Body of pancreas (tissue), 4 donors: ENCODE measurements at regions not wholly inside any gene's neighbourhood (a gene's known extent, or its start where the extent isn't known, plus 50 kb on each side); places are given as distances from the start of the nearest gene placed in this dataset.
"Not testable (repeated sequence)": the region's sequence is repeated elsewhere in the genome, so short reads cannot be mapped to it uniquely, and the experiment has no call there.

Experiments used
- ATAC-seq: fragments of 150-250 bp; one replicate; pipeline ENCODE4 v1.9.1; 2016
- DNase-seq, 4 donors: peaks; one replicate each; pipeline ENCODE4 v3.0.0-alpha.2; 2019
- H3K27ac ChIP-seq, 4 donors: fragments of 200-600 bp; sonication (generic); 1 replicate in 3 of 4; 2 replicates in 1 of 4; pipeline versions ENCODE4 v1.5.1 to v1.6.1; 2016 to 2019; ENCODE audit warnings: mild to moderate bottlenecking in 1 of 4, mixed read lengths in 1 of 4, moderate library complexity in 1 of 4
- H3K27me3 ChIP-seq, 2 donors: fragments of 200-600 bp; sonication (generic); one replicate each; pipeline ENCODE4 v1.6.0; 2016; ENCODE audit warnings: mild to moderate bottlenecking in 1 of 2
- H3K36me3 ChIP-seq, 2 donors: fragments of 200-600 bp; sonication (generic); replicated peaks in 1 of 2; 2 replicates each; pipeline ENCODE4 v1.5.1; 2016; ENCODE audit warnings: low read depth in 2 of 2; ENCODE audit not compliant: insufficient read depth in 1 of 2
- H3K4me1 ChIP-seq: fragments of 200-600 bp; sonication (generic); one replicate; pipeline ENCODE4 v1.6.0; 2016
- H3K4me3 ChIP-seq, 2 donors: fragments of 200-600 bp; sonication (generic); 1 replicate in 1 of 2; 2 replicates in 1 of 2; pipeline ENCODE4 v1.5.1; 2016 to 2019
- H3K9me3 ChIP-seq, 3 donors: fragments of 200-600 bp; sonication (generic); 1 replicate in 2 of 3; 2 replicates in 1 of 3; pipeline ENCODE4 v1.5.1; 2016
- CTCF ChIP-seq, 7 experiments: fragments of 450-650 bp in 4 of 7; fragments of 200-600 bp in 3 of 7; sonication (generic) in 3 of 7; IDR thresholded peaks; one replicate each; pipeline ENCODE4 v1.5.1; 2016 to 2019; ENCODE audit warnings: antibody characterized with exemption in 7 of 7
- POLR2A ChIP-seq, 3 donors: fragments of 450-650 bp; IDR thresholded peaks; one replicate each; pipeline ENCODE4 v1.6.1; 2016; ENCODE audit warnings: antibody characterized with exemption in 3 of 3, mild to moderate bottlenecking in 2 of 3
- WGBS, 2 donors: methylation state at CpG; one replicate each; pipeline ENCODE4 v1.1.5; 2017; 5-methylcytosine and 5-hydroxymethylcytosine counted together
- intact Hi-C: fragments of 100-400 bp; cut with DNase I; formaldehyde crosslinking; loops from one replicate; pipeline ENCODE4 v1.15.1; 2023

GRCh38 chr6:139699911-139700310, 325.5 kb upstream of the CITED2 start:
- Histone ChIP-seq H3K9me3 (no peaks in the 10 kb centered on the region), H3K27ac (no peak overlapping the region), H3K27me3 (no peaks in the 10 kb centered on the region), H3K4me3 (no peak overlapping the region), H3K4me1 (peaks cover 11% of the 10 kb centered on the region), H3K36me3 (no peaks in the 10 kb centered on the region)
- WGBS, 2 donors: 95 to 100% methylated on average over 1 of the region's 1 CpG
- no peak for ATAC-seq
- DNase-seq: no peak
- TF ChIP-seq POLR2A (IDR thresholded peaks at IDR 0.05) (no peak), CTCF (IDR thresholded peaks at IDR 0.05) (no peak)
- intact Hi-C loops: no loop called here

- DNase-seq (peak in 1 of 4 donors; percentile 22), ATAC-seq (peak; percentile 50)
- no peak for TF ChIP-seq CTCF (IDR thresholded peaks at IDR 0.05)
- no peak for TF ChIP-seq POLR2A (IDR thresholded peaks at IDR 0.05)
- Histone ChIP-seq H3K27ac (no peak overlapping the region), H3K27me3 (no peaks in the 10 kb centered on the region), H3K4me3 (no peak overlapping the region), H3K9me3 (no peaks in the 10 kb centered on the region), H3K4me1 (peaks cover 11% of the 10 kb centered on the region), H3K36me3 (no peaks in the 10 kb centered on the region)
- 14 to 28% methylated on average over 1 of the region's 1 CpG for WGBS, 2 donors
- intact Hi-C loops: no loop called here
These were observed 324.9 kb upstream of the CITED2 start for GRCh38 chr6:139699335-139699734.

GRCh38 chr6:139698526-139699176, 324.2 kb upstream of the CITED2 start:
- DNase-seq: peak in 3 of 4 donors; percentile 13 to 45 (median 26)
- H3K27ac ChIP-seq: peak overlapping the region in 1 of 4 donors; percentile 44

GRCh38 chr6:139697856-139698255, 323.4 kb upstream of the CITED2 start:
- H3K4me3 ChIP-seq, DNase-seq, H3K36me3 ChIP-seq, H3K9me3 ChIP-seq, H3K27me3 ChIP-seq, intact Hi-C loops, ATAC-seq, H3K27ac ChIP-seq: not testable (repeated sequence)
- H3K4me1 ChIP-seq: peaks cover 11% of the 10 kb centered on the region
- 98 to 100% methylated on average over 6 to 9 of the region's 23 CpGs for WGBS, 2 donors

More at GRCh38 chr6:139698526-139699176, 324.2 kb upstream of the CITED2 start:
- no peaks in the 10 kb centered on the region for H3K36me3 ChIP-seq
- TF ChIP-seq POLR2A (IDR thresholded peaks at IDR 0.05) (no peak), CTCF (IDR thresholded peaks at IDR 0.05) (no peak)
- no peaks in the 10 kb centered on the region for H3K27me3 ChIP-seq
- 54 to 57% methylated on average over 3 of the region's 3 CpGs for WGBS, 2 donors
- intact Hi-C loops: no loop called here
- no peak overlapping the region for H3K4me3 ChIP-seq
- ATAC-seq: peak; percentile 68
- no peaks in the 10 kb centered on the region for H3K9me3 ChIP-seq
- H3K4me1 ChIP-seq: peaks cover 11% of the 10 kb centered on the region

- ATAC-seq, H3K36me3 ChIP-seq, DNase-seq, intact Hi-C loops, H3K27me3 ChIP-seq, H3K27ac ChIP-seq, H3K9me3 ChIP-seq, H3K4me3 ChIP-seq: not testable (repeated sequence)
- 88 to 94% methylated on average over 10 to 16 of the region's 16 CpGs for WGBS, 2 donors
- H3K4me1 ChIP-seq: peaks cover 11% of the 10 kb centered on the region
These were observed 322.5 kb upstream of the CITED2 start for GRCh38 chr6:139696991-139697390.

- no peaks in the 10 kb centered on the region for H3K9me3 ChIP-seq
- intact Hi-C loops: no loop called here
- H3K36me3 ChIP-seq: no peaks in the 10 kb centered on the region
- H3K27ac ChIP-seq: no peak overlapping the region
- H3K27me3 ChIP-seq: no peaks in the 10 kb centered on the region
- no peak for ATAC-seq
- TF ChIP-seq POLR2A (IDR thresholded peaks at IDR 0.05): no peak
- TF ChIP-seq CTCF (IDR thresholded peaks at IDR 0.05): no peak
- peaks cover 11% of the 10 kb centered on the region for H3K4me1 ChIP-seq
- no peak overlapping the region for H3K4me3 ChIP-seq
- no peak for DNase-seq
- WGBS, 2 donors: 57 to 71% methylated on average over 1 of the region's 1 CpG
These were observed 320.9 kb upstream of the CITED2 start for GRCh38 chr6:139695361-139695760.
